T-cell (primary cell): ENCODE measurements at regions not wholly inside any gene's neighbourhood (a gene's known extent, or its start where the extent isn't known, plus 50 kb on each side); places are given as distances from the start of the nearest gene placed in this dataset.

Experiments used
- ATAC-seq, 4 experiments: fragments of 200-7000 bp in 3 of 4; fragments of 150-1000 bp in 1 of 4; cut with Tn5 transposase; replicated peaks in 1 of 4; 1 replicate in 3 of 4; 2 replicates in 1 of 4; pipeline ENCODE4 v1.10.0; 2021; ENCODE audit warnings: moderate library complexity in 3 of 4, mild to moderate bottlenecking in 2 of 4, moderate number of reproducible peaks in 1 of 4
- CTCF ChIA-PET, 2 donors: fragments of 300-600 bp; sonication (Branson Sonifier 250); formaldehyde crosslinking; loops; one replicate each; lab custom pipeline; 2022; ENCODE audit warnings: antibody characterized with exemption in 2 of 2; lab: Charles Lee
- POLR2A ChIA-PET, 2 donors: fragments of 300-600 bp; sonication (Branson Sonifier 250); formaldehyde crosslinking; loops; one replicate each; lab custom pipeline; 2022; ENCODE audit warnings: antibody characterized with exemption in 2 of 2; lab: Charles Lee
- DNase-seq, 35 experiments: peaks; one replicate each; pipeline versions ENCODE4 v3.0.0 to v3.0.0-alpha.2; 2013 to 2023
- H3K27ac ChIP-seq: one replicate; pipeline ENCODE4 v1.5.1; 2013; ENCODE audit warnings: low read length
- H3K27me3 ChIP-seq, 2 experiments: replicated peaks in 1 of 2; 1 replicate in 1 of 2; 2 replicates in 1 of 2; pipeline versions ENCODE4 v1.6.1 to v1.7.0; 2013; ENCODE audit warnings: low read length in 1 of 2, mixed read lengths in 1 of 2; ENCODE audit not compliant: control insufficient read depth in 2 of 2, insufficient read depth in 2 of 2; ENCODE audit errors: extremely low read depth in 1 of 2
- H3K36me3 ChIP-seq, 2 donors: 1 replicate in 1 of 2; 2 replicates in 1 of 2; pipeline versions ENCODE4 v1.6.1 to v1.7.0; 2013; ENCODE audit warnings: low read length in 1 of 2; ENCODE audit not compliant: control insufficient read depth in 2 of 2, insufficient read depth in 1 of 2; ENCODE audit errors: extremely low read depth in 1 of 2
- H3K4me1 ChIP-seq, 2 experiments: 1 replicate in 1 of 2; 2 replicates in 1 of 2; pipeline versions ENCODE4 v1.6.1 to v1.7.0; 2013; ENCODE audit warnings: low read length in 2 of 2, mixed read lengths in 1 of 2; ENCODE audit not compliant: insufficient read depth in 2 of 2, control insufficient read depth in 1 of 2; ENCODE audit errors: extremely low read depth in 1 of 2
- H3K4me3 ChIP-seq, 2 donors: 1 replicate in 1 of 2; 2 replicates in 1 of 2; pipeline versions ENCODE4 v1.5.1 to v1.7.0; 2013; ENCODE audit warnings: mild to moderate bottlenecking in 2 of 2, low read length in 1 of 2, moderate library complexity in 1 of 2; ENCODE audit not compliant: control insufficient read depth in 1 of 2; ENCODE audit errors: extremely low read depth in 1 of 2
- H3K9me3 ChIP-seq: 2 replicates; pipeline ENCODE4 v1.7.0; 2013
- H3K27ac Mint-ChIP-seq, 2 donors: one replicate each; pipeline ENCODE4 v1.8.0; 2020 to 2021; ENCODE audit warnings: mild to moderate bottlenecking in 2 of 2, mixed read lengths in 2 of 2
- H3K27me3 Mint-ChIP-seq, 2 donors: one replicate each; pipeline ENCODE4 v1.8.0; 2021 to 2022; ENCODE audit warnings: mixed read lengths in 2 of 2
- H3K36me3 Mint-ChIP-seq: one replicate; pipeline ENCODE4 v1.8.0; 2021; ENCODE audit warnings: mixed read lengths
- H3K4me1 Mint-ChIP-seq, 3 donors: one replicate each; pipeline ENCODE4 v1.8.0; 2020 to 2022; ENCODE audit warnings: mixed read lengths in 3 of 3, mild to moderate bottlenecking in 1 of 3
- H3K4me3 Mint-ChIP-seq, 3 donors: one replicate each; pipeline ENCODE4 v1.8.0; 2020 to 2022; ENCODE audit warnings: mild to moderate bottlenecking in 3 of 3, mixed read lengths in 3 of 3, moderate library complexity in 3 of 3
- H3K9me3 Mint-ChIP-seq, 3 donors: one replicate each; pipeline ENCODE4 v1.8.0; 2020 to 2022; ENCODE audit warnings: mixed read lengths in 3 of 3
- WGBS: methylation state at CpG from one replicate; pipeline ENCODE4 v1.1.5; 2013; ENCODE audit warnings: missing lambda C conversion rate; ENCODE audit not compliant: insufficient coverage; 5-methylcytosine and 5-hydroxymethylcytosine counted together

- peaks cover 0 to 19% of the 10 kb centered on the region in 2 donors for H3K27me3 Mint-ChIP-seq
Measured at GRCh38 chr7:156590212-156590611, 50.4 kb upstream of the RNF32 start.

GRCh38 chr7:156589808-156590207, 50.8 kb upstream of the RNF32 start:
- no peaks in the 10 kb centered on the region for H3K36me3 ChIP-seq

More at GRCh38 chr7:156590212-156590611, 50.4 kb upstream of the RNF32 start:
- no peak for ATAC-seq
- Histone ChIP-seq H3K4me1 (no peaks in the 10 kb centered on the region), H3K27ac (no peak overlapping the region), H3K27me3 (peaks cover 0 to 6% of the 10 kb centered on the region in 2 experiments), H3K9me3 (peaks cover 4% of the 10 kb centered on the region), H3K36me3 (no peaks in the 10 kb centered on the region), H3K4me3 (no peak overlapping the region)
- H3K4me1 Mint-ChIP-seq, result no peaks in the 10 kb centered on the region
- H3K27ac Mint-ChIP-seq, result no peak overlapping the region
- ChIA-PET CTCF (no interaction called here), POLR2A (no interaction called here)
- H3K36me3 Mint-ChIP-seq, result no peaks in the 10 kb centered on the region
- no peak for DNase-seq
- WGBS, result 96% methylated on average over 4 of the region's 6 CpGs
- no peak overlapping the region for H3K4me3 Mint-ChIP-seq
- peaks cover 9 to 20% (median 15%) of the 10 kb centered on the region in 3 donors for H3K9me3 Mint-ChIP-seq

GRCh38 chr7:156585926-156586325, 54.6 kb upstream of the RNF32 start:
- no peaks in the 10 kb centered on the region for H3K36me3 ChIP-seq
- 86% methylated on average over 1 of the region's 1 CpG for WGBS
- no peak overlapping the region for H3K4me3 ChIP-seq
- H3K4me3 Mint-ChIP-seq, result no peak overlapping the region
- POLR2A ChIA-PET, result no interaction called here
- no peak overlapping the region for H3K27ac Mint-ChIP-seq
- H3K36me3 Mint-ChIP-seq, result no peaks in the 10 kb centered on the region
- no peaks in the 10 kb centered on the region for H3K4me1 ChIP-seq
- peaks cover 0 to 4% (median 3%) of the 10 kb centered on the region in 3 donors for H3K9me3 Mint-ChIP-seq
- peaks cover 0 to 11% of the 10 kb centered on the region in 2 donors for H3K27me3 Mint-ChIP-seq
- ATAC-seq (no peak), DNase-seq (no peak)
- peaks cover 4% of the 10 kb centered on the region for H3K9me3 ChIP-seq
- H3K27ac ChIP-seq, result no peak overlapping the region
- CTCF ChIA-PET, result no interaction called here
- no peaks in the 10 kb centered on the region for H3K4me1 Mint-ChIP-seq
- H3K27me3 ChIP-seq, result no peaks in the 10 kb centered on the region

More at GRCh38 chr7:156589808-156590207, 50.8 kb upstream of the RNF32 start:
- Mint-ChIP-seq H3K27me3 (peaks cover 0 to 18% of the 10 kb centered on the region in 2 donors), H3K9me3 (peaks cover 9 to 20% (median 15%) of the 10 kb centered on the region in 3 donors), H3K36me3 (no peaks in the 10 kb centered on the region), H3K4me1 (no peaks in the 10 kb centered on the region), H3K4me3 (no peak overlapping the region), H3K27ac (no peak overlapping the region)
- ChIA-PET CTCF (no interaction called here), POLR2A (no interaction called here)
- Histone ChIP-seq H3K27me3 (peaks cover 0 to 2% of the 10 kb centered on the region in 2 experiments), H3K4me3 (no peak overlapping the region), H3K9me3 (peaks cover 4% of the 10 kb centered on the region), H3K4me1 (no peaks in the 10 kb centered on the region), H3K27ac (no peak overlapping the region)
- ATAC-seq, result no peak
- no CpG with 5 or more reads among the region's 2 CpGs for WGBS
- DNase-seq, result no peak

GRCh38 chr7:156585025-156585648, 55.4 kb upstream of the RNF32 start:
- H3K27me3 ChIP-seq, result no peaks in the 10 kb centered on the region
- H3K9me3 ChIP-seq, result peaks cover 4% of the 10 kb centered on the region
- ATAC-seq, result no peak
- no peaks in the 10 kb centered on the region for H3K4me1 ChIP-seq
- H3K27ac ChIP-seq, result no peak overlapping the region
- POLR2A ChIA-PET, result interaction anchor here in 1 of 2 donors (0.5 kb wide), 1 partner anchor 41 kb away, joined by 10 read pairs; no protein-coding TSS in a partner anchor
- Mint-ChIP-seq H3K4me3 (no peak overlapping the region), H3K4me1 (no peaks in the 10 kb centered on the region), H3K27me3 (peaks cover 0 to 11% of the 10 kb centered on the region in 2 donors), H3K9me3 (peaks cover 0 to 4% (median 3%) of the 10 kb centered on the region in 3 donors), H3K36me3 (no peaks in the 10 kb centered on the region), H3K27ac (no peak overlapping the region)
- no peaks in the 10 kb centered on the region for H3K36me3 ChIP-seq
- WGBS, result 20% methylated on average over 1 of the region's 6 CpGs
- no peak for DNase-seq
- CTCF ChIA-PET, result no interaction called here
- H3K4me3 ChIP-seq, result no peak overlapping the region

- Mint-ChIP-seq H3K27ac (no peak overlapping the region), H3K36me3 (no peaks in the 10 kb centered on the region), H3K9me3 (peaks cover 0 to 4% (median 3%) of the 10 kb centered on the region in 3 donors), H3K27me3 (peaks cover 2 to 14% of the 10 kb centered on the region in 2 donors), H3K4me3 (no peak overlapping the region), H3K4me1 (no peaks in the 10 kb centered on the region)
- H3K4me1 ChIP-seq, result no peaks in the 10 kb centered on the region
- no peak overlapping the region for H3K4me3 ChIP-seq
- H3K36me3 ChIP-seq, result no peaks in the 10 kb centered on the region
- peaks cover 4% of the 10 kb centered on the region for H3K9me3 ChIP-seq
- DNase-seq (no peak), ATAC-seq (no peak)
- ChIA-PET POLR2A (no interaction called here), CTCF (no interaction called here)
- WGBS, result 94% methylated on average over 5 of the region's 11 CpGs
- H3K27ac ChIP-seq, result no peak overlapping the region
- peaks cover 0 to 5% of the 10 kb centered on the region in 2 experiments for H3K27me3 ChIP-seq
Measured at GRCh38 chr7:156582591-156583123, 57.9 kb upstream of the RNF32 start.

GRCh38 chr7:156580036-156580435, 60.5 kb upstream of the RNF32 start:
- H3K4me3 ChIP-seq, result no peak overlapping the region
- Mint-ChIP-seq H3K36me3 (no peaks in the 10 kb centered on the region), H3K4me3 (no peak overlapping the region), H3K9me3 (no peaks in the 10 kb centered on the region), H3K27me3 (peaks cover 5 to 23% of the 10 kb centered on the region in 2 donors), H3K27ac (no peak overlapping the region), H3K4me1 (no peaks in the 10 kb centered on the region)
- H3K27ac ChIP-seq, result no peak overlapping the region
- no peaks in the 10 kb centered on the region for H3K4me1 ChIP-seq
- peaks cover 0 to 8% of the 10 kb centered on the region in 2 experiments for H3K27me3 ChIP-seq
- POLR2A ChIA-PET, result no interaction called here
- H3K9me3 ChIP-seq, result no peaks in the 10 kb centered on the region
- CTCF ChIA-PET, result no interaction called here
- ATAC-seq (no peak), DNase-seq (no peak)
- H3K36me3 ChIP-seq, result no peaks in the 10 kb centered on the region
- WGBS, result 63% methylated on average over 5 of the region's 8 CpGs
